Bronchial epithelial cell (primary cell): ENCODE measurements at regions not wholly inside any gene's neighbourhood (a gene's known extent, or its start where the extent isn't known, plus 50 kb on each side); places are given as distances from the start of the nearest gene placed in this dataset.

Source experiments
- DNase-seq: peaks from one replicate; pipeline ENCODE4 v3.0.0-alpha.2; 2010; ENCODE audit warnings: low read depth
- FAIRE-seq: peaks from 2 replicates; lab custom pipeline; 2011; peaks lifted over from hg19 to GRCh38; lab: Jason Lieb, UNC
- H3K27me3 ChIP-seq: 2 replicates; pipeline ENCODE4 v1.5.1; 2011; ENCODE audit warnings: low read length; ENCODE audit not compliant: control insufficient read depth, insufficient read depth
- H3K36me3 ChIP-seq: 2 replicates; pipeline ENCODE4 v1.5.1; 2011; ENCODE audit warnings: low read length; ENCODE audit not compliant: control insufficient read depth, insufficient read depth
- H3K4me3 ChIP-seq: 2 replicates; pipeline ENCODE4 v1.5.1; 2011; ENCODE audit warnings: mild to moderate bottlenecking, low read depth, low read length, control low read depth
- TF ChIP-seq, protein P1 (sequence below): IDR thresholded peaks from 2 replicates; pipeline ENCODE4 v1.5.1; 2011; ENCODE audit warnings: mild to moderate bottlenecking, moderate library complexity, low read length, control low read depth, inconsistent platforms; ENCODE audit not compliant: insufficient read depth, severe bottlenecking

DNA sequence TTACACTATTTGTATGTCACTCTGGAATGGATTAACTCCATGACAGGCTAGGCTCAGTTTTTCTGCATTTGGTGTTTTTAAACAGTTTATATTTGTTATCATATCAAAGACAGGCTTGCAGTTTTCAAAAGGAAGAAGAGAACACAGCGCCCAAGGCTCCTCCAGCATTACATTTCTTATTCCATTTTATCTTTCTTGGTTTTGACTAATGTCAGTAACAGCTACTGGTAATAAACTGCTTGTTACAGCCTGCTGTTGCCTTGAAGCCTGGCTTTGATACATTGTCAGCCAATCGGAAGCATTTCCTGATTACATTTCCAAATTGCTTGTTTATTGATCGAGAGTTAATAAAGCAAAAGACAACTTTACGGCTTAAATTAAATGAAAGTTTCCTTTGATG is 166.0 kb upstream of the MDFIC start:
- no peak for FAIRE-seq

DNA sequence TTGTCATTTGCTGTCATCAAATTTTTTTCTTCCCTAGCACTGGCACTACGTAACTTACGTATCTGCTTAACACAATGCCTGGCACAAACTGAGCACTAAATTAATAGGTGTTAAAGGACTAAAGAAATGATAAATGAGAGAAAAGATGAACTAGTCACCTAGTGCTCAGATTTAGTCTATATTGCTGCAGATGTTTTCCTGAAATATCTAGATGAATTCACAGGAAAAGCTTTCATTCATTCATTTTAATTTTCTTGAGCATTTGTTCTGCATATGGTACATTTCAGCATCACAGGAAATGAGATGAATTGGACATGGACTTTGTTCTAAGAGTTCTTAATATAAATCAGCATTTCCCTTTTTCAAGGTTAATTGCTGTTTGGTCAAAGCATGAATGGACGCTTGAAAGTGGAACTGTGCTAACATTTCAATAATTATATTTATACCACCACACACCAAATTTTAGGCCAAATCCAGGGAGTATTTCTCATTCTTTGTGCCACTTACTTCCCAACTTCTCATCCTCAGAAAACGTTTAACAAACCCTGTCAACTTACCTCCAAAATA is 163.2 kb upstream of the MDFIC start:
- H3K4me3 ChIP-seq = no peak overlapping the region
- TF ChIP-seq, protein P1, sequence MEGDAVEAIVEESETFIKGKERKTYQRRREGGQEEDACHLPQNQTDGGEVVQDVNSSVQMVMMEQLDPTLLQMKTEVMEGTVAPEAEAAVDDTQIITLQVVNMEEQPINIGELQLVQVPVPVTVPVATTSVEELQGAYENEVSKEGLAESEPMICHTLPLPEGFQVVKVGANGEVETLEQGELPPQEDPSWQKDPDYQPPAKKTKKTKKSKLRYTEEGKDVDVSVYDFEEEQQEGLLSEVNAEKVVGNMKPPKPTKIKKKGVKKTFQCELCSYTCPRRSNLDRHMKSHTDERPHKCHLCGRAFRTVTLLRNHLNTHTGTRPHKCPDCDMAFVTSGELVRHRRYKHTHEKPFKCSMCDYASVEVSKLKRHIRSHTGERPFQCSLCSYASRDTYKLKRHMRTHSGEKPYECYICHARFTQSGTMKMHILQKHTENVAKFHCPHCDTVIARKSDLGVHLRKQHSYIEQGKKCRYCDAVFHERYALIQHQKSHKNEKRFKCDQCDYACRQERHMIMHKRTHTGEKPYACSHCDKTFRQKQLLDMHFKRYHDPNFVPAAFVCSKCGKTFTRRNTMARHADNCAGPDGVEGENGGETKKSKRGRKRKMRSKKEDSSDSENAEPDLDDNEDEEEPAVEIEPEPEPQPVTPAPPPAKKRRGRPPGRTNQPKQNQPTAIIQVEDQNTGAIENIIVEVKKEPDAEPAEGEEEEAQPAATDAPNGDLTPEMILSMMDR = no peak
- H3K27me3 ChIP-seq = no peaks in the 10 kb centered on the region
- H3K36me3 ChIP-seq = no peaks in the 10 kb centered on the region
- DNase-seq (no peak), FAIRE-seq (no peak)

More for the DNA sequence above, 166.0 kb upstream of the MDFIC start:
- no peak overlapping the region for H3K4me3 ChIP-seq
- TF ChIP-seq, protein P1 = no peak
- no peak for DNase-seq
- no peaks in the 10 kb centered on the region for H3K27me3 ChIP-seq
- H3K36me3 ChIP-seq = no peaks in the 10 kb centered on the region

DNA sequence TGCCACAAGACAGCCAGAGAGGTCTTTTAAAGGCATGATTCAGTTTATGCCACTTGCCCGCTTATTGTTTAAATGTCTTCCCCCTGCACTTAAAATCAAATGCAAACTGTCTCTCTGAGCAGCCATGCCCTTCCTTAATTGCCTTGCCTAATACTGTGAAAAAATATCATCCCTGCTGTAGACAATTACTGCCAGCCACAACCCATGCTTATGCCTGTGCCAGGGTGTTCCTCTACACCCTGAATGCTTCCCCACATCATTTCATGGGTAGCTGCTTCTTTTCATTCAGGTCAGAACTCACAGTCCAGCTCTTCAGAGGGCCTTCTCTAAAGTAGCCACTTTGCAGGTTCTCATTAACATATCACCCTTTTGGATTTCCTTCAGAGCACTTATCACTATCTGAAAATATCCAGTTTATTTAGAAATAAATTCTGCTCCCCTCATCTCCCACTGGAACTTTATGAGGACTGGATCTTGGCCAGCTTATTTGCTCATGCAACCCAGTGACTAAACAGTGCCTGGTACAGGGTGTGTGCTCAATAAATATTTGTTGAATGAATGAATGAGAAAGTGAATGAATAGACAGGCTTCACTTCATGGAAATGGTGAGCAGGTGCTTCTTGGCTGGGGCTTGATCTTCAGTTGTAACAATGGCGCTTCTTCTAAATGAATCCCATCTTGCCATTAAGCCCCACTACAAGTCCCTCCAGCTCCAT is 162.4 kb upstream of the MDFIC start:
- Histone ChIP-seq H3K36me3 (no peaks in the 10 kb centered on the region), H3K4me3 (no peak overlapping the region), H3K27me3 (no peaks in the 10 kb centered on the region)
- TF ChIP-seq, protein P1 = no peak
- peak; percentile 79 for DNase-seq
- FAIRE-seq = no peak

DNA sequence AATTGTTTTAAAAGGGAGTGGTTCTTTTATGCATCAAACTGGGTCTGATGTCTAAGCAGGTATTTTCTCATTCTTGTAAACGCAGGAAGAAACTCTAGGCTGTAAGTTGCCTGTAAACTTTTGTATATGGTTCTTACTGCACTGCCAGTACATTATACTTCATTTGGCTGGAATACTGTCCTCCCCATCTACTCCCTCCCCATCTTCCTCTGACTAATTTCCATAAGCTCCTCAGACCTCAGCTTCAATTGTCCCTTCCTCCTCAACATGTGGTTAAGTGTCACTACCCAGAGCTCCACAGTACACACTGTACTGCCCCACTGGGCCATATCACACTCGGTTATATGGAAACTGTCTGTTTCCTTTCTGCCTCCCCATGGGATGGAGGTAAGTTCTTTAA is 161.4 kb upstream of the MDFIC start:
- H3K4me3 ChIP-seq = no peak overlapping the region
- TF ChIP-seq, protein P1 = no peak
- no peaks in the 10 kb centered on the region for H3K27me3 ChIP-seq
- H3K36me3 ChIP-seq = no peaks in the 10 kb centered on the region
- peak; percentile 6 for DNase-seq
- no peak for FAIRE-seq

DNA sequence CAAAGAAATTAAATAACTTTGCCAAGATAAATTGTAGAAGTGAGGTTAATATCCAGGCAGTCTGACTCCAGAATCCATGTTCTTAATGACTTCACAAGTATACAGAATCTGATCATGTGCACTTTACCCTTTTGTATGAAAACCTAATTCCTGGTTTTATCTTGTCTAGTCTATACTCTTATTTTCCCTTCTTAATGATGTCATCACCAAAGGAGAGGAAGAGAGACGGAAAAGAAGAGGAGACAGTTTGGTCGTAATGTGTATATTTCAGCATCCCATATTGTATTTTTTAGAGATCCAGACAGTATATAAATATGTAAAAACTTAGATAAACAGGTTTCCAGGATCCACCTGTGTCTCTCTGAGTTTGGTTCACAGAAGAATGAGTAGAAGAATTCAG is 159.9 kb upstream of the MDFIC start:
- no peaks in the 10 kb centered on the region for H3K36me3 ChIP-seq
- no peaks in the 10 kb centered on the region for H3K27me3 ChIP-seq
- FAIRE-seq (no peak), DNase-seq (no peak)
- H3K4me3 ChIP-seq = no peak overlapping the region
- TF ChIP-seq, protein P1 = no peak
